Peyer's patch (tissue), 4 donors: ENCODE measurements at regions not wholly inside any gene's neighbourhood (a gene's known extent, or its start where the extent isn't known, plus 50 kb on each side); places are given as distances from the start of the nearest gene placed in this dataset.

ENCODE experiments used
- POLR2A ChIP-seq, 2 donors: fragments of 450-650 bp; IDR thresholded peaks; one replicate each; pipeline ENCODE4 v1.5.1; 2017; ENCODE audit warnings: antibody characterized with exemption in 2 of 2, mild to moderate bottlenecking in 2 of 2, moderate library complexity in 2 of 2
- TF ChIP-seq, protein P1 (sequence below), 6 experiments: fragments of 450-650 bp in 4 of 6; fragments of 200-600 bp in 2 of 6; sonication (generic) in 1 of 6; IDR thresholded peaks; one replicate each; pipeline ENCODE4 v1.5.1; 2017 to 2019; ENCODE audit warnings: antibody characterized with exemption in 6 of 6, mild to moderate bottlenecking in 3 of 6, moderate library complexity in 1 of 6

GRCh38 chr6:8269872-8270454 lies 165.4 kb downstream of the SLC35B3 start:
- no peak for TF ChIP-seq POLR2A (IDR thresholded peaks at IDR 0.05)
- TF ChIP-seq, protein P1, sequence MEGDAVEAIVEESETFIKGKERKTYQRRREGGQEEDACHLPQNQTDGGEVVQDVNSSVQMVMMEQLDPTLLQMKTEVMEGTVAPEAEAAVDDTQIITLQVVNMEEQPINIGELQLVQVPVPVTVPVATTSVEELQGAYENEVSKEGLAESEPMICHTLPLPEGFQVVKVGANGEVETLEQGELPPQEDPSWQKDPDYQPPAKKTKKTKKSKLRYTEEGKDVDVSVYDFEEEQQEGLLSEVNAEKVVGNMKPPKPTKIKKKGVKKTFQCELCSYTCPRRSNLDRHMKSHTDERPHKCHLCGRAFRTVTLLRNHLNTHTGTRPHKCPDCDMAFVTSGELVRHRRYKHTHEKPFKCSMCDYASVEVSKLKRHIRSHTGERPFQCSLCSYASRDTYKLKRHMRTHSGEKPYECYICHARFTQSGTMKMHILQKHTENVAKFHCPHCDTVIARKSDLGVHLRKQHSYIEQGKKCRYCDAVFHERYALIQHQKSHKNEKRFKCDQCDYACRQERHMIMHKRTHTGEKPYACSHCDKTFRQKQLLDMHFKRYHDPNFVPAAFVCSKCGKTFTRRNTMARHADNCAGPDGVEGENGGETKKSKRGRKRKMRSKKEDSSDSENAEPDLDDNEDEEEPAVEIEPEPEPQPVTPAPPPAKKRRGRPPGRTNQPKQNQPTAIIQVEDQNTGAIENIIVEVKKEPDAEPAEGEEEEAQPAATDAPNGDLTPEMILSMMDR (IDR thresholded peaks at IDR 0.05) = no peak
